DMS 273 (cell line): ENCODE measurements at regions not wholly inside any gene's neighbourhood (a gene's known extent, or its start where the extent isn't known, plus 50 kb on each side); places are given as distances from the start of the nearest gene placed in this dataset.
"Not testable (repeated sequence)": the region's sequence is repeated elsewhere in the genome, so short reads cannot be mapped to it uniquely, and the experiment has no call there.

Experiments
- DNase-seq: peaks from one replicate; lab custom pipeline; 2025; ENCODE audit not compliant: unreplicated experiment; lab: John Stamatoyannopoulos, UW

DNA sequence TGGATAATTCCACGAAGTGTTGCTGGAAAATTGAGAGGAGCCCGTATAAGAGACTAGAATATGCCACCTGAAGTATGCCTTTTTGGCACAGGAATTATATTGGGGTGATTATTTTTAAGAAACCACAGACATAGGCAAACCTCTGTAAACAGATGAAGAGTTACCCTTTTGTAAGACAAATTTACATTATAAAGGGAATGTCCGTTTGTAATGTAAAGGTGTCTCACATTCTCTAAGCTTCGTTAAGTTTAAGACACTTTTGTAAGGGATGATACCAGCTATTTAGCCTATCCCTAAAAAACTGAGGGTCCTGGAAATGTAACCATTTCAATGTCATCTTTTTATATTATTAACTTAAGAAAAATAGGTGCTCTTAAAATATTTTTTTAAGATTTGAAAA is 432.8 kb upstream of the SYT4 start:
- no peak for DNase-seq

DNA sequence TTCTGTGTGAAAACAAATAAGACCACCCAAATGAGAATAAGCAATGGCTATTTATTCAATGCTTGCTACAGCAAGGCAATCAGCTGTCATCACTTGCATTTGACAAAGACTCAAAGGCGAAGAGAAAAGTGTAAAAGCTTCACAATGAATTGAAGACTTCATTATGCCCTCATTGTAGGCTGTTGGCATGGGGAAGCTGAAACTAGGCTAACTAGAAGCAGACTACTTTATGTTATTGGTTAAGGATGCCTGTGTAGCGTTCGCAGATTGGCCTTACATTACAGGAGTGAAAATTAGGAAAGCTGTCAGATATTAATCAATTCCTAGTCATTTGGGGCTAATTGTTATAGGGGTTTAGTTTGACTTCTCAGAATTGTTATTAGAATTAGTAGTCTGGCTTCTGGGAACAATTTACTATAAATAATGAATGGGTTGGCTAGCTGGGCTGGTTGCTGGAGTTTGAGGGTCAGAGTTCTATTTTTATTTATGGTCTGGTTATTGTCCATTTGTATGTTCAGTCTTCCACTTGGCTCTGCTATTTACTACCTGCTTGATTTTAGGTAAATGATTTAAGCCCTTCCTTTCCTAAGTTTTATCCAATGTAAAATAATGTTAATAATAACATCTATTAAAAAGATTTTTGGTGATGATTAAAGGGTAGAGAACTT is 437.2 kb upstream of the SYT4 start:
- no peak for DNase-seq

DNA sequence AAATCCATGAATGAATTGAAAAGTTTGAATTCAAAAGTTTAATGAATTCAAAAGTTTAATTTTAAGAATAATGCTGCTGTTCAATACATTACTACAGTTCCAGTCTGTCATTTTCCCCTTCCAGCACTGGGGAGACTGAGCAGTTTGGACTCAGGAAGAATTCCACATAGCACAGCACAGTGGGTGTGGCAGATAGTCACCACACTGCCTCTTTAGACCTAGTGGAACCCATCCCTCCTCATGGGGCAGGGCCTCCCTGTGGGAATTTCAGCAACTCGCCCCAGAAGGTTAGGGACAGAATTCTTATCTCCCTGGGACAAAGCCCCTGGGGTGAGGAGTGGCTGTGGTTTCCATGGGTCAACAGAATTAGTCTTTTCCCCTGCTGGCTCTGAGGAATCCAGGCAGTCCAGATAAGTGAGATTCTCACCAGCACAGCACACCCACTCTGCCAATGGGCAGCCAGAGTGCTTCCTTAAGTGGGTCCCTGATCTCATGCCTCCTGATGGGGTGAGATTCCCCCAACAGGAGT is 442.0 kb upstream of the SYT4 start:
- DNase-seq: no peak

DNA sequence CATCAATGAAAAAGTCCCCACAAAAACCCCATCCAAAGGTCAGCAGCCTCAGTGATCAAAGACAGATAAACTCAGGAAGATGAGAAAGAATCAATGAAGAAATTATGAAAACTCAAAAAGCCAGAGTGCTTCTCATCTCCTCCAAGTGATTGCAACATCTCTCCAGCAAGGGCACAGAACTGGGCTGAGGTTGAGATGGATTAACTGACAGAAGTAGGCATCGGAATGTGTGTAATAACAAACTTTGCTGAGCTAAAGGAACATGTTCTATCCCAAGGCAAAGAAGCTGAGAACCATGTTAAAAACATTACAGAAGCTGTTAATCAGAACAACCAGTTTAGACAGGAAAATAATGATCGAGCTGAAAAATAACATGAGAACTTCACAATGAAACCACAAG is 442.8 kb upstream of the SYT4 start:
- no peak for DNase-seq

DNA sequence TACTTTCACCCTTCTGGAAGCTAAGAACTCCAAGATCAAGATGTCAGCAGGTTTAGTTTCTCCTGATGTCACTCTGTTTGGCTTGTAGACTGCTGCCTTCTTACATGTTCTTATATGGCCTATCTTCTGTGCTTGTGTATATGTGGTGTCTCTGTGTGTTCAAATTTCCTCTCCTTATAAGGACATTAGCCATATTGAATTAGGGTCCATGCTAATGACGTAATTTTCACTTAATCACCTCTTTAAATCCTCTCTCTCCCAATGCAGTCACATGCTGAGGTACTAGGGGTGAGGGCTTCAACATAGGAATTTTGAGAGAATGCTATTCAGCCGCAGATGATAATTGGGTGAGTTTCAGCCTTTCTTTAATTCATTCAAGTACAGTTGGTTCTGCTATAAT is 458.3 kb upstream of the SYT4 start:
- no peak for DNase-seq

DNA sequence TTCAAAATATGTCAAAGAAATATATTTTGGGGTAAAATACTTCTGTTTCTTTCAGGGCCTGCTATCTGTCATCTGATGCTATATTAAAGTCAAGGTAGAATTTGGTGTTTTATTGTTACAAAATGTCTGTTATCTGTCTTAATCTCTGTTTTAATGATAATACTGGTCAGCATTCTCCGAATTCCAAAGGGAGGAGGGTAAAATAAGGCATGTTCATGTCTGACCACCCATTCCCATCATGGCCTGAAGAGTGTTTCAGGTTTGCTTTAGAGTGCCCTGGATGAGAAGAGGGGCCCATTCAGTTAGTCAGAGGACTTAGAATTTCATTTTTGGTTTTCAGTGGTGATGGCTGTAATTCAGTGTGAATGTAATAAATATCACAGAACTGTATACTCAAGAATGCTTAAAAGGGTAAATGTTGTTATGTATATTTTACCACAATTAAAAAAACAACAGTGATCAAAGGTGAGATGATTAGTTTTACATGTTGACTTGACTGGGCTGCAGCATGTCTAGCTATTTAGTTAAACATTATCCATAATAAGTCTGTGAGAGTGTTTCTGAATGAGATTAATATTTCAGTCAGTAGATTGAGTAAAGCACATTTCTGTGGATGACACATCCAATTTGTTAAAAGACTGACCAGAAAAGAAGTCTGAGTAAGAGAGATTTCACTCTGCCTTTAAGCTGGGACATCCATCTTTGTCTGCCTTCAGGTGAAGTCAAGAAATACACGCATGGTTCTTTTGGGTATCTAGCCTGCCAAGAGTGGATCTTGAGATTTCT is 467.9 kb upstream of the SYT4 start:
- no peak for DNase-seq

DNA sequence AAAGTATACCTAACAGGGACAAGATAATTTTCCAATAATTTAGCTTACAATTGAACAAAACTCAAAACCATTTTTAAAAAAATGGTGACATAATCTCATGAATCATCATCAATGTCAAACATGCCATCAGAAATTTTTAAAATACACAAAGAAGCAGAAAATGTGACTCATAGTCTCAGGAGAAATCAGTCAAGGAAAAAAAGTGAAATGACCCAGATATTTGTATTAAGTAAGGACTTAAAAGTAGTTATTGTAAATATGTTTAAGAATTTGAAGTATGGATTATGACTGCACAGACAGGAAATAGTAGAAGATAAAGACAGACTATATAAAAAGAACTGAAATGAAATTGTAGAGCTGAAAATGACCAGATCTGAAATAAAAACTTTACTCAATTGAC is 473.9 kb upstream of the SYT4 start:
- no peak for DNase-seq

DNA sequence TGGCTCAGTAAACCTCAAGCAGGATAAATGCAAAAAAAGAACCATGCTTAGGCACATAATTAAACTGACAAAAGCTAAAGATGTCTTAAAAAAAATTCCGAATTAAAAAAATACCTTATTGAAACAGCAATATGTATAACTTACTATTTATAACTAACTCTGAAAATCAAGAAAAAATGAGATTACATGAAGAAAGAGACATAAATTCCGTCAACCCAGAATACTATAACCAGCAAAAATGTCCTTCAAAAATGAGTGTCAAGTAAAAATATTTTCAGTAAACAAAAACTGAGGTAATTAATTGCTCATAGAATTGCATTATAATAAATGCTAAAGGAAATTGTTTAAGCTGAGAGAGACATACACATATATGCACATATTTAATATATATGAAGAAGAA is 474.5 kb upstream of the SYT4 start:
- DNase-seq: no peak

DNA sequence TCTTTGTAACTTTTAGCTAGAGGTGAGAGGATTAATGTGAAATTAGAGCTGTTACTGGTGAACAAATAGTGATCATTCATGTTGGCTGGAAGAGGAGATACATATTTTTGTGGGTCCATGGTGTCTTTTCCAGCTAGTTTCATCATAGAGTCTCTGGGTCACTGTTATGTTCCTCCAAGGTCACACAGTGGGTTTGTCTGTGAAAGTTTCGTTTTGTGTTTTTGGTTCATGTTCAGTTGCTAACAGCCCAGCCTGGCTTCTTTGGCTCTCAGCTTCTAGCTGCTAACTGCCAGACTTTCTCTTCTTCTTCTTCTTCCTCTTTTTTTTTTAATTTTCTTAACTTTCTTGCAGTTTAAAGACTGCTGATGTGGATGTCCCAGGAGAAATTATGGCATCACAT is 480.0 kb upstream of the SYT4 start:
- no peak for DNase-seq

DNA sequence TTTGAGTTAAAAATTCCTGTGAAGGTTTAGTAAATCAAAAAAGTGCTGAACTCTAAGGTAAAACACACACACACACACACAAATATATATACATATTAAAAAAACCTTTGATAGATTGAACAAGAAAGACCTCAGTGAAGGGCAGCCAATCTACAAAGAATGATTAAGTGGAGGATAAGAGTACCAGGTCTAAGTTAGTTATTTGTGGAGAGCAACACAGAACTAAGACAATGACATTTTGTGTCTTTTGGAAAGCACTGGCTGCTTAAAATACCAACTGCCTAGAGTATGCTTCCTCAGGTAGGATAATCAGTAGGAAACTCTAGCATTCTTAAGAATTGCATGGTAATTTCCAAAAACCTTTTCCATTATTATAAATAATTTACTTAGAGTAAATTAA is 481.4 kb upstream of the SYT4 start:
- DNase-seq: no peak

DNA sequence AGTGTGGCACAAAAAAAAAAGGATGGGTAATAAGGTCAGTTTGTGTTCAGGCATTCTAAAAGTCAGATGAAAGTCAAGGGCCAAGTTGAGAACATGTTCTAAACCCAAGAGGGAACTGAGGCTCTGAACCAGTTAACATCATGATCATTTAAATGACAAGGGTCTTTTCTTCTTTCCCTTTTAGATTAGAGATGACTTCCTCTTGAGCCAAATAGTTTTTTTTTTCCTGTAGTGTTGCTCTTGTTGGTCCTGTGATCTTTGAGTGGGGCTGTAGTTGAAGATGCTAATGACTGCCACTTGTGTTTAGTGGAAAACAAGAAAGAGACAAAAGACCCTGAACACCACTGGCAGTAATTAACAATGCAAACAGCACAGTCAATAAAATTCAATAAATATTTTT is 482.7 kb upstream of the SYT4 start:
- no peak for DNase-seq

DNA sequence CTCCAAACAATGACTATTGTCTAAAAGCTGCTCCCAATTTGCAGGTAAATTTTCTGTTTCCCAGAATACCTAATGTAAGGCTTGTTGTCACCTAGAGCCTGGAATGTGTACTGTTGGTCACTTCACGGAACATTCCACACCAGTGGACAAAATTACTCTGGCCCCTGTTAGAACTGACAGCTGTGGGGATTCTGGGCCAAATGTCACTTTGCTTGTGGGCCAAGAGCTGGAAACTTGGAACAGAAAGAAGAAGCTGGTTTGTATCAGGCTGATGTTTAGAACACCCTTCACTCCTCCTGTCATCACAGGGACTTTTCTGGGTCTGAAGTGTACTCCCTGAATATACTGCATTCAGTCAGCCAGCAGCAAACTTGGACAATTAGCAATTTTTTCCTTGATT is 495.6 kb upstream of the SYT4 start:
- DNase-seq: no peak

DNA sequence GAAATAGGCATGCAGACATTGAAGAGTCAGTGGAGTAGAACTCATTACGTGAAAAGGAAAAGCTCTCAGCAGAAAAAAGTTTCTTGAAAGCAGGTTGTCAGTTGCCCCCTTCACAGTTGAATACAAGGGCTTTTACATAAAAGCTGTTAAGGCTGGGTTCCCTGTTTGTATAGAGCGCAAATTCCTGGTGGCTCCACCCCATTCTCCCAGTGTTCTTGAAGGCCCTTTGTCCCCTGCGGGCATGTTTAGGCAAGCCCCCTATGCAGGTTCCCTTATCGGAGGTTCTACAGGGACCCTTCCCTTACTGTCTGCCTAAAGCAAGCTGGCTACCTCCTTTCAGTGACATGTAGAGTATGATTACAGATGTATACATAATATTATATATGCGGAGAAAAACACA is 497.2 kb upstream of the SYT4 start:
- no peak for DNase-seq

DNA sequence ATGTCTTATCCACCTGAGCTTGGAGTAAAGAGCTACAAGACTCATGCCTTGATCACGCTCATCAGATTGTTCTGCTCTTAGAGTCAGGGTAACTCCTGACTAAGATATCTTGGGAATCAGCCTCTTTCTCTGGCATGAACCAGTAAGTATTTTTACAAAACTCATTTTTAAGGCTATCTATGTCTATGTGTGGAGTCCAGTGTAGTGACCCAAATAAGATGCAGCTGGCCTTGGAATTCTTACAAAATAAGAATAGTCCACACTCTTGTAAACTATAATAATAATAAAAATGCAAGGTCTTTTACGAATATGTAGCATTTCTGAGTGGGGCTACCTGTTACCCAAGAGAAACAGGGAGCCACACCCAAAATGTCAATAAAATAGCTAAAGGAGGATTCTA is 498.3 kb upstream of the SYT4 start:
- DNase-seq: no peak

DNA sequence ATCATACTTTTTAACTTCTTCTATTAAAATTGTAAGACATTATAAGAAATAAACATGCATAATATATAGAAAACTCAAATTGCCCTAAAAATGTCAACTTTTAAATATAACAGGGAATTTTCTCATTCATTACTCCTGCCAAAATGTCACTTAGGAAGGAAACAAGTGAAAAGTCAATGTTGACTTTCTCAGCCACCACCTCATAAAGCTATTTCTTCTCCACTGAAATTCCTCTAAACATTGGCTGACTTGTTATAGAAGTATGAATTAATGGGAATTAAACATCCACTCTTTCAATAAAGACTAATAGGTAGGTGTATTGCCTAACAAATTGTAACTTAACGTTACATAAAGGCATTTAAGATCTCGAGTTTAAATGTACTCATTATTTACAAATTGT is 499.7 kb upstream of the SYT4 start:
- DNase-seq: no peak

DNA sequence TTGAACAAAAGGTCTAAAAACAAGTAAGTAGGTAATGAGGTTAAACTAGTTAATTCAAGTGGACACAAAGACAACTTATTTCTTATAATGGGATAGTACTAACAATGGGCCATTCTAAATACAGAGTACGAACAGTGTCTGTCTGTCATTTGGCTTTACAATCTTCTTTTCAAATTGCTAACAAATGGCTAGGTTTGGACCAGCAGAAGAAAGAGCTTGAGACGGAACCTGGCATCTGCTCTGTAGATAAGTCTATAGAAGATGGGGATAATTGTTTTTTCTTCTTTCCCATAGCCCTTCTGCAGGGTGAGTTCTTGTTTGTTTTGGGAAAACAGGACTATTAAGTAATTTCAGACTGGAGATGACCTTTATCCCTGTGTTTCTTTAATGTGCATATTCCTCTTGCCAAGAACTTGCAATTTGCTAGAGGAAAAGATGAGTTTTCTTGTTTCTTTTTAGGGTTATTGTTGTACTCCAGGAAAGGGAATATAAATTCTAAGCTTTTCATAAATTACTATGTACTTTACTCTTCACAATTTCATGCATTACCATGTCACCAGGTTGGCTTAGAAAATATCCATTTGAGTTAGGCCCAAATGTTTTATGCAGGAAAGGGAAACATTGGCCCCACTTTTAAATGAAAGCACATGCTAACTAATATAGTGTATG is 500.5 kb upstream of the SYT4 start:
- DNase-seq: no peak

DNA sequence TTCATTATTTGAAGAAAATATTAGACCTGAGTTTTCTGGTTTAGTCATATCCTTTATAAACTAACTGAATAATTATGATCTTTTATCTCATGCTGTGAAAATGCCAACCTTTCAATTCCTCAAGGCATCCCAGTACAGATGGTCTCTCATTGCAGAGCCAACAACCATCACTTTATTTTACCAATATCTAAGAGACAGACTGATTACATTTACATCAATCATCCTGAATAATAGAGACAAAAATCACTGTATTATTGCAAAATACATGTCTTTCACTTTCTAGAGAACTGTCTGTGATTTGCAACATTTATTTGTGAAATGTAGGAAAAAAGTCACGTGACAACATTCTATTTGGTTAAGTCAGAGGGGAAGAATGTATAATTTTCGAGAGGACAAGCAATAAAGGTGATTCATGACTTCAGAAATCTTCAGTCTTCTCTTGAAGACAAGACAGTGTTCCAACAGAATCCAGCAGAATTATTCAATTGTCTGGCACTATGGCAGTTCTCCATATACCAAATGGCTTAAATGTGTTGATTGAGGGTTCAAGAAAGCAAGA is 503.6 kb upstream of the SYT4 start:
- DNase-seq: no peak

DNA sequence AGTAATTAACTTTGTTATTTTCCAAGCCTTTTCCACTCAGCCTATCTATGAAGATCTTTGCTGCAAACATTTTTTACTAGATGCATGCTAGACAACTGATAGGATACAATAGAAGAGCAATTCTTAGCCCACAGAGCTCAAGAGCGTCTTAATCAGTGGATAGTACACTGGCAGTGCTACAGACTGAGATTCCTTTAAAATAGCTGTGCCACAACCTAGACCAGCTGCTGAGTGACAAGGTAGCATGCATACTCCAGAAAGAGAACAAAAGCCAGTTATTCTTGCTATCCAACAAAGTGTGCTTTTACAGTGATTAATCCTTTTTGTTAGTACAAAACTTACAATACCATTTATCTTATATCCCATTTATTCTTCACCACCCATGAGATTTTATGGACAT is 507.9 kb upstream of the SYT4 start:
- no peak for DNase-seq

DNA sequence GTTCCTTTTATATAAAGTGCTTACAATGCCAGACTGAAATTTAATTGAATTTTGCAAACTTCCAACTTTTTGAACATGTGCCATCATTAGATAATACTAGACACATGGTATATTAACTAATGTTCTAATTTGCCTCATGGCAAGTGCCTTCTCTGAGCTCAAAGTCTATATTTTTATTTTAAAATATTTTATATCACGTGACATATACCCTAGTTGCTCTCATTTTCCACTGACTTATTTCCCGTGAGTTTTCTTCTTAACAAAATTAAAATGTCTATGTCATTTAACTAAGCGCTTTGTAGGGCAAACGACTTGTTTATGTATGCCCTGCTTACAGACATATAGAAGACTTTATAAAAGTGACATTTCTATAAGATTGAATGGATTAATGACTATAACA is 509.6 kb upstream of the SYT4 start:
- DNase-seq: no peak

DNA sequence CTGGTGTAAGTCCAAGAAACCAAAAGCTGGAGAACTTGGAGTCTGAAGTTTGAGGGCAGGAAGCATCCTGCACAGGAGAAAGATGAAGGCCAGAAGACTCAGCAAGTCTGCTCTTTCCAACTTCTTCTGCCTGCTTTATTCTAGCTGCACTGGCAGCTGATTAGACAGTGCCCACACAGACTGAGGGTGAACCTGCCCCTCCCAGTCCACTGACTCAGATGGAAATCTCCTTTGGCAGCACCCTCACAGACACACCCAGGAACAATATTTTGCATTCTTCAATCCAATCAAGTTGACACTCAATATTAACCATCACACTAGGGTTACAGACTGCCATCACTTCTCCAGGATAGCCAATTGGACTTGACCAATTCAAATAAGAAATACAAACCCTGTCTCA is 510.4 kb upstream of the SYT4 start:
- DNase-seq: not testable (repeated sequence)

DNA sequence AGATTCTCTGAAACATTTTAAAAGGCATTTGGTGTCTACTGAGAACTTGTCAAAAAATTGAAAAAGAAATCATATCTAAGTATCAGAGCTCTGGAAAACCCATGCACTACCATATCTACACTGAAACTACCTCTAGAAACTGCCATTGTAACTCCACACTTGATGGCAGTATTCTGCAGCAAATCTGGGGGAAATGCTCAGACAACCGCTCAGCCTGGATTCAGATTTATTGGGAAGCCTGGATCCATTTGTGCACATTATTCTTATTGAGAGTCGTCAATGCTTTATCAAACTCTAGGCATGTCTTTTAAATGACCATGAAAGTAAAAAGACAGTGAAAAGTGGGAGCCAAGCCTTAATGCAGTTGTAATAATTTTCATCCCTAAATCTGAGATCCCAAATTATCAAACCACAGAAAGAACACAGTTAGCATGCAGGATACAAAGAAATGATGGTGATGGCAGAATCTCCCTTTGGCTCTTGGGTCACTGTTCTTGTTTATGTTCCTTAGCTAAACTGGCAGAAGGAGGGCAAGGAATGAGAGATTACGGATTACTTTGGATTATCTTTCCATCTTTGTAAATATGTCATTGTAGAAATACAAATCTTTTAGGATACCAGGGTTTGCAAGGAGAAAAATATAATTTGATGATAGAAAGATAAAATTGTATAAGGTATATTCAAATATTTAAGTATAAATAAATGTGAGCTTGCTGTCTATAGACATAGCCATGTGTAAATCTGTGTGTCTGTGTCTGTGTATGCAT is 512.1 kb upstream of the SYT4 start:
- no peak for DNase-seq
